ENCODE measurements at regions not wholly inside any gene's neighbourhood (a gene's known extent, or its start where the extent isn't known, plus 50 kb on each side); places are given as distances from the start of the nearest gene placed in this dataset.

- TF ChIP-seq EZH2 (IDR thresholded peaks at IDR 0.05; ENCODE audit: borderline replicate concordance, low read length) = no peak
These were observed 228.7 kb upstream of the TANK start for GRCh38 chr2:160931531-160931930.

GRCh38 chr2:160932960-160933359 lies 227.3 kb upstream of the TANK start:
- no peaks in the 10 kb centered on the region for H3K9me2 ChIP-seq (ENCODE audit: low read depth, low read length)
- H3K4me2 ChIP-seq (ENCODE audit: low read length) = no peak overlapping the region
- no peaks in the 10 kb centered on the region for H3K9me3 ChIP-seq (ENCODE audit: low read length)
- no peak overlapping the region for H2AFZ ChIP-seq (ENCODE audit: low read length)
- no peak overlapping the region for H3K27ac ChIP-seq (ENCODE audit: low read depth, low read length, poor library complexity, severe bottlenecking)
- no peaks in the 10 kb centered on the region for H3K27me3 ChIP-seq (ENCODE audit: insufficient read depth, low read length)
- H3K36me3 ChIP-seq (ENCODE audit: insufficient read depth, low read length) = no peaks in the 10 kb centered on the region
- H3K79me2 ChIP-seq (ENCODE audit: insufficient read depth, low read length) = no peaks in the 10 kb centered on the region
- no peak overlapping the region for H3K4me3 ChIP-seq (ENCODE audit: low read depth, low read length, poor library complexity, severe bottlenecking)
- no peak for TF ChIP-seq EZH2 (IDR thresholded peaks at IDR 0.05; ENCODE audit: borderline replicate concordance, low read length)
- TF ChIP-seq CTCF (IDR thresholded peaks at IDR 0.05; ENCODE audit: low read length) = no peak
- H3F3A ChIP-seq (ENCODE audit: insufficient read depth, low read length) = no peaks in the 10 kb centered on the region
- no peaks in the 10 kb centered on the region for H3K4me1 ChIP-seq (ENCODE audit: insufficient read depth, low read length, severe bottlenecking)
- no peak overlapping the region for H3K9ac ChIP-seq (ENCODE audit: low read length)
- no peaks in the 10 kb centered on the region for H4K20me1 ChIP-seq (ENCODE audit: insufficient read depth, low read length)

More at GRCh38 chr2:160931531-160931930, 228.7 kb upstream of the TANK start:
- Histone ChIP-seq H3K9me3 (ENCODE audit: low read length) (no peaks in the 10 kb centered on the region), H3F3A (ENCODE audit: insufficient read depth, low read length) (no peaks in the 10 kb centered on the region), H3K79me2 (ENCODE audit: insufficient read depth, low read length) (no peaks in the 10 kb centered on the region), H3K4me1 (ENCODE audit: insufficient read depth, low read length, severe bottlenecking) (no peaks in the 10 kb centered on the region), H4K20me1 (ENCODE audit: insufficient read depth, low read length) (no peaks in the 10 kb centered on the region), H3K9ac (ENCODE audit: low read length) (no peak overlapping the region), H3K27me3 (ENCODE audit: insufficient read depth, low read length) (no peaks in the 10 kb centered on the region), H3K27ac (ENCODE audit: low read depth, low read length, poor library complexity, severe bottlenecking) (no peak overlapping the region), H3K4me3 (ENCODE audit: low read depth, low read length, poor library complexity, severe bottlenecking) (no peak overlapping the region), H3K36me3 (ENCODE audit: insufficient read depth, low read length) (no peaks in the 10 kb centered on the region), H3K9me2 (ENCODE audit: low read depth, low read length) (no peaks in the 10 kb centered on the region), H2AFZ (ENCODE audit: low read length) (no peak overlapping the region), H3K4me2 (ENCODE audit: low read length) (no peak overlapping the region)

GRCh38 chr2:160934263-160934662 lies 226.0 kb upstream of the TANK start:
- H3K27ac ChIP-seq (ENCODE audit: low read depth, low read length, poor library complexity, severe bottlenecking) = no peak overlapping the region
- no peaks in the 10 kb centered on the region for H3K9me2 ChIP-seq (ENCODE audit: low read depth, low read length)
- no peak overlapping the region for H3K9ac ChIP-seq (ENCODE audit: low read length)
- H3K4me1 ChIP-seq (ENCODE audit: insufficient read depth, low read length, severe bottlenecking) = no peaks in the 10 kb centered on the region
- no peak overlapping the region for H3K4me3 ChIP-seq (ENCODE audit: low read depth, low read length, poor library complexity, severe bottlenecking)
- TF ChIP-seq CTCF (IDR thresholded peaks at IDR 0.05; ENCODE audit: low read length) (no peak), EZH2 (IDR thresholded peaks at IDR 0.05; ENCODE audit: borderline replicate concordance, low read length) (no peak)
- H3K4me2 ChIP-seq (ENCODE audit: low read length) = no peak overlapping the region
- H3F3A ChIP-seq (ENCODE audit: insufficient read depth, low read length) = no peaks in the 10 kb centered on the region
- no peaks in the 10 kb centered on the region for H3K36me3 ChIP-seq (ENCODE audit: insufficient read depth, low read length)
- H2AFZ ChIP-seq (ENCODE audit: low read length) = no peak overlapping the region
- no peaks in the 10 kb centered on the region for H3K27me3 ChIP-seq (ENCODE audit: insufficient read depth, low read length)
- H4K20me1 ChIP-seq (ENCODE audit: insufficient read depth, low read length) = no peaks in the 10 kb centered on the region
- no peaks in the 10 kb centered on the region for H3K9me3 ChIP-seq (ENCODE audit: low read length)
- no peaks in the 10 kb centered on the region for H3K79me2 ChIP-seq (ENCODE audit: insufficient read depth, low read length)

- Histone ChIP-seq H2AFZ (ENCODE audit: low read length) (no peak overlapping the region), H3K4me2 (ENCODE audit: low read length) (no peak overlapping the region)
These were observed 225.2 kb upstream of the TANK start for GRCh38 chr2:160934991-160935390.

More at GRCh38 chr2:160934991-160935390, 225.2 kb upstream of the TANK start:
- Histone ChIP-seq H3F3A (ENCODE audit: insufficient read depth, low read length) (no peaks in the 10 kb centered on the region), H3K27me3 (ENCODE audit: insufficient read depth, low read length) (no peaks in the 10 kb centered on the region), H3K27ac (ENCODE audit: low read depth, low read length, poor library complexity, severe bottlenecking) (no peak overlapping the region), H4K20me1 (ENCODE audit: insufficient read depth, low read length) (no peaks in the 10 kb centered on the region), H3K4me3 (ENCODE audit: low read depth, low read length, poor library complexity, severe bottlenecking) (no peak overlapping the region), H3K9me2 (ENCODE audit: low read depth, low read length) (no peaks in the 10 kb centered on the region), H3K79me2 (ENCODE audit: insufficient read depth, low read length) (no peaks in the 10 kb centered on the region), H3K4me1 (ENCODE audit: insufficient read depth, low read length, severe bottlenecking) (no peaks in the 10 kb centered on the region), H3K9ac (ENCODE audit: low read length) (no peak overlapping the region), H3K9me3 (ENCODE audit: low read length) (no peaks in the 10 kb centered on the region), H3K36me3 (ENCODE audit: insufficient read depth, low read length) (no peaks in the 10 kb centered on the region)
- no peak for TF ChIP-seq CTCF (IDR thresholded peaks at IDR 0.05; ENCODE audit: low read length)
- no peak for TF ChIP-seq EZH2 (IDR thresholded peaks at IDR 0.05; ENCODE audit: borderline replicate concordance, low read length)
